BE2C (cell line): ENCODE measurements at regions not wholly inside any gene's neighbourhood (a gene's known extent, or its start where the extent isn't known, plus 50 kb on each side); places are given as distances from the start of the nearest gene placed in this dataset.

ENCODE experiments used
- DNase-seq: peaks from one replicate; pipeline ENCODE4 v3.0.0-alpha.2; 2020
- H3K27me3 ChIP-seq: fragments of 250-450 bp; sonication (Bioruptor Pico); 2 replicates; pipeline ENCODE4 v1.5.1; 2020; ENCODE audit warnings: mild to moderate bottlenecking
- H3K36me3 ChIP-seq: fragments of 250-450 bp; sonication (Bioruptor Pico); 2 replicates; pipeline ENCODE4 v1.5.1; 2020; ENCODE audit warnings: mild to moderate bottlenecking
- H3K4me1 ChIP-seq: fragments of 250-450 bp; sonication (Bioruptor Pico); 2 replicates; pipeline ENCODE4 v1.5.1; 2020
- H3K4me3 ChIP-seq: 2 replicates; pipeline ENCODE4 v1.5.1; 2011; ENCODE audit warnings: low read depth, low read length
- H3K9me3 ChIP-seq: fragments of 250-450 bp; sonication (Bioruptor Pico); 2 replicates; pipeline ENCODE4 v1.5.1; 2020
- TF ChIP-seq, protein P1 (sequence below): IDR thresholded peaks from 2 replicates; pipeline ENCODE4 v1.5.1; 2012; ENCODE audit warnings: mild to moderate bottlenecking, low read depth, low read length

DNA sequence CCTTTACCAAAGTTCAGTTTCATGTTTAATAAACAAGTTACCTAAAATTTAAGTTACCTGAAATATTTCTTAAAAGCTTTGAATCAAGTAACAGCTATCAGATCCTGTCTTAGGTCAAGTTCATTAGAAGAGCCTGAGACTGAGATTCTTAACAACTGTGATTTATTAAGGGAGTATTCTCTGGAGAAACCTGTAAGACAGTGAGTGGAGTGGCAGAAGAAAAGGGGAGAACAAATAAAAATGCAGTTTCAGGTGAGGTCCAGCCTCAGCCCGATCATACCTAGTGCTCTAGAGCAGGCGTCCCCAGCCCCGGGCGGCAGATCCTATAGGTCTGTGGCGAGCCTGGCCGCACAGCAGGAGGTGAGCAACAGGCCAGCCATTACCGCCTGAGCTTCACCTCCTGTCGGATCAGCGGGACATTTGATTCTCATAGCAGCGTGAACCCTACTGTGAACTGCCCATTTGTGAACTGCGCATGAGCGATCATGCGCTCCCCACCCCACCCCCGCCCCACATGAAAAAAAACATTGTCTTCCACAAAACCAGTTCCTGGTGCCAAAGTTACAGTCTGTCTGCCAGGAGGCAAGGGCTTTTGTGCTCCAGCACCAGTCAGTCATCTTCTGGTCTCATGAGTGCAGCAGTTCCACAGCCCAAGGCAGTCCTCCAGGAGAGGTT lies 59.2 kb upstream of the ADGRB3 start:
- Histone ChIP-seq H3K4me1 (no peaks in the 10 kb centered on the region), H3K36me3 (no peaks in the 10 kb centered on the region), H3K27me3 (no peaks in the 10 kb centered on the region), H3K9me3 (peaks cover 2% of the 10 kb centered on the region; the same call in 1 of the 2 replicates), H3K4me3 (no peak overlapping the region)
- peak; percentile 15 for DNase-seq
- TF ChIP-seq, protein P1, sequence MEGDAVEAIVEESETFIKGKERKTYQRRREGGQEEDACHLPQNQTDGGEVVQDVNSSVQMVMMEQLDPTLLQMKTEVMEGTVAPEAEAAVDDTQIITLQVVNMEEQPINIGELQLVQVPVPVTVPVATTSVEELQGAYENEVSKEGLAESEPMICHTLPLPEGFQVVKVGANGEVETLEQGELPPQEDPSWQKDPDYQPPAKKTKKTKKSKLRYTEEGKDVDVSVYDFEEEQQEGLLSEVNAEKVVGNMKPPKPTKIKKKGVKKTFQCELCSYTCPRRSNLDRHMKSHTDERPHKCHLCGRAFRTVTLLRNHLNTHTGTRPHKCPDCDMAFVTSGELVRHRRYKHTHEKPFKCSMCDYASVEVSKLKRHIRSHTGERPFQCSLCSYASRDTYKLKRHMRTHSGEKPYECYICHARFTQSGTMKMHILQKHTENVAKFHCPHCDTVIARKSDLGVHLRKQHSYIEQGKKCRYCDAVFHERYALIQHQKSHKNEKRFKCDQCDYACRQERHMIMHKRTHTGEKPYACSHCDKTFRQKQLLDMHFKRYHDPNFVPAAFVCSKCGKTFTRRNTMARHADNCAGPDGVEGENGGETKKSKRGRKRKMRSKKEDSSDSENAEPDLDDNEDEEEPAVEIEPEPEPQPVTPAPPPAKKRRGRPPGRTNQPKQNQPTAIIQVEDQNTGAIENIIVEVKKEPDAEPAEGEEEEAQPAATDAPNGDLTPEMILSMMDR, result no peak

DNA sequence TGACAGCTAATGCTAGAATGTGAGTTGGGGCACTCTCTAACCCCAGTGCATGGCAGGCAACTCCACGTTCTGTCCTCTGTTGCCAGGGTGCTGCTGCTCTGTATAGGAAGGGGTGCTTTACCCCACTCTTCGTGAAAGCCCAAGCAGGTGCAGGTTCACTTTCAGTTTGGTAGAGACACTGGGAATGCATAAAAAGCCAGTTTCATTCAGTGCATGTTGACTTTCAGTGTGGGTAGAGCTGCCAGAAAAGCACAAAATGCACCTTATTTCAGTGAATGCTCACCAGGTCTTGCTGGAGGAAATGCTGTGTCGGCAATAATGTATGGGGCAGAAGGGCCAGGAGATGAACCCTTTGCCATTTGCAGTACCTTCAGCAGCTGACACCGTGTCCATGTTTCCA lies 62.1 kb upstream of the ADGRB3 start:
- H3K27me3 ChIP-seq, result no peaks in the 10 kb centered on the region
- H3K4me1 ChIP-seq, result no peaks in the 10 kb centered on the region
- TF ChIP-seq, protein P1, result no peak
- H3K4me3 ChIP-seq, result no peak overlapping the region
- DNase-seq, result no peak
- H3K9me3 ChIP-seq, result peaks cover 2% of the 10 kb centered on the region; the same call in 1 of the 2 replicates
- no peaks in the 10 kb centered on the region for H3K36me3 ChIP-seq

DNA sequence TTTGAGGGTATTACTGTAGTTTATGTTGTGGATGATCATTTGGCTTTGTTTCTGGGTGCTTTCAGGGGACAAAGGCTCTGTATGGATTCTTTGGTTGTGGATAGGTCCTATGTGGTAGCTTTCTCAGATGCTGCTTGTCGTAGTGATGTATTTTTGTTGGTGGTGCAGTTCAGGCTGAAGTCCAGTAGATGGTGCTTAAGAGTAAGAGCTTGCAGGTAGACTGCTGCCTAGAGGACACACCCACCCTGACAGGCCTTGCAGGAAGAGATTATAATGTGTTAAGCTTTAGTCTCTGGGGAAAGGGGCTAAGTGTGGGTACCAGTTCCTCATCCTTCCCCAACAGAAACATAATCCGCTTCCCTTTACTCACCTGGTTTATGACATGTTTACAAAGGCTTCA lies 62.6 kb upstream of the ADGRB3 start:
- Histone ChIP-seq H3K4me1 (no peaks in the 10 kb centered on the region), H3K9me3 (peaks cover 2% of the 10 kb centered on the region; the same call in 1 of the 2 replicates), H3K4me3 (no peak overlapping the region), H3K36me3 (no peaks in the 10 kb centered on the region), H3K27me3 (no peaks in the 10 kb centered on the region)
- DNase-seq, result peak; percentile 60
- TF ChIP-seq, protein P1, result peak; percentile 86

DNA sequence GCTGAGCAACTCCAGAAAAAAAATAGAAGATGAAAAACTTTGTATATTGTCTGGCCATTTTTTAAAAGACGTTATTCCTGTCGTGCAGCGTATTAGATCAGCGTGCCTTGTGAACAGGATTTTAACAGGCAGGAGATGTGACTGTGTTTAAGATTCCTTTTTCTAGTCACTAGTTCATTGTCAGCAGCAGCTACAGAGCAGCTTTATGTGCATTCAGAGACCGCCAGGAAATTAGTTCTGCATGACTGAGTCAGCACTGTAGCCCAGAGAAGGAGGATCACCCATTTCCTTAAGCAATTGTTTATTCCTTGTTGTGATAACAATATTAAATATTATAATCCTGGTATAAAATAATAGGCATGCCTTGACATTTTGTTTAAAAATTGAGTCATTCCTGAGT lies 75.4 kb upstream of the ADGRB3 start:
- peaks cover 8% of the 10 kb centered on the region for H3K4me1 ChIP-seq
- no peaks in the 10 kb centered on the region for H3K36me3 ChIP-seq
- no peaks in the 10 kb centered on the region for H3K9me3 ChIP-seq
- TF ChIP-seq, protein P1, result no peak
- H3K4me3 ChIP-seq, result peak overlapping the region; percentile 49
- peak; percentile 74 for DNase-seq
- no peaks in the 10 kb centered on the region for H3K27me3 ChIP-seq

DNA sequence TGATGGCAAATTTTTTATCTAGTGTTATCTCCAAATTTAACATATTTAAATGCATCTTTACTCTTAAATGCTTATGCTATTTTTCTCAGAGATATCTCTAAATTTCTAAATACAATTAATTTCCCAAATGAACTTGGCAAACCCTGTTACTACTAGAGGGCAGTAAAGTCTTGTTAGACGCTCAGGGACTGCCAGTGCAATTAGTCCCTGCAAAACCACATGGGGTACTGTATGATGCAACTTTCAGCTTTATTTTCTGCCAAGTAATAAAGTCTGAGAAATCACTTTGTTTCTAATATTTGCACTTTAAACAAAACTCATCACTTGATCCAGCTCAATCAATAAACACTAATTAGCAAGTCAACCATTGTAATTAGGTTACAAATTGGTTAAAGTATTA lies 76.0 kb upstream of the ADGRB3 start:
- TF ChIP-seq, protein P1, result peak; percentile 60
- H3K9me3 ChIP-seq, result no peaks in the 10 kb centered on the region
- peak; percentile 44 for DNase-seq
- H3K4me3 ChIP-seq, result peak overlapping the region; percentile 49
- H3K4me1 ChIP-seq, result peaks cover 8% of the 10 kb centered on the region
- no peaks in the 10 kb centered on the region for H3K36me3 ChIP-seq
- no peaks in the 10 kb centered on the region for H3K27me3 ChIP-seq

DNA sequence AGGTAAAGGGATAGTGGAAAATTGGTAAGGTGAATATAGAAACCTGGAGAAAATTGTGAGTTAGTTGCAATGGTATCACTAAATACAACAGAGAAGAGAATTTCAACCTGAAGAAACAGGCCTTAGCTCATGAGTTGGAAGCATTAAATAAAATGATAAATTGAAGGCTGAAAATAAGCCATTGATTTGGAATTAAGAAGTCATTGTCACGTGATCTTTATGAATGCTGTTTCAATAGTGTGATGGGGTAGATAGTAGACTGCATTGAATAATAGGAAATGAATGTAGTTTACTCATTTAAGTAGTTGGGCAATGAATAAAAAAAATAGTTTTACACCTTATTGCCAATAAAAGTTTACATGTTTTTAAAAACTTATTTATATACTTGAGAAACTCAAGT lies 88.5 kb upstream of the ADGRB3 start:
- no peaks in the 10 kb centered on the region for H3K9me3 ChIP-seq
- H3K36me3 ChIP-seq, result no peaks in the 10 kb centered on the region
- no peak for DNase-seq
- no peaks in the 10 kb centered on the region for H3K4me1 ChIP-seq
- H3K4me3 ChIP-seq, result no peak overlapping the region
- H3K27me3 ChIP-seq, result no peaks in the 10 kb centered on the region
- TF ChIP-seq, protein P1, result no peak
